Tibial nerve (tissue), 4 donors: ENCODE measurements at regions not wholly inside any gene's neighbourhood (a gene's known extent, or its start where the extent isn't known, plus 50 kb on each side); places are given as distances from the start of the nearest gene placed in this dataset.

Source experiments
- EP300 ChIP-seq, 2 donors: sonication (generic); formaldehyde crosslinking; IDR thresholded peaks; one replicate each; pipeline ENCODE4 v1.6.1; 2017; ENCODE audit warnings: antibody characterized with exemption in 2 of 2, mild to moderate bottlenecking in 1 of 2
- POLR2A ChIP-seq, 2 donors: fragments of 450-650 bp; IDR thresholded peaks; one replicate each; pipeline ENCODE4 v1.6.1; 2017; ENCODE audit warnings: antibody characterized with exemption in 2 of 2, mild to moderate bottlenecking in 2 of 2, moderate library complexity in 2 of 2
- TF ChIP-seq, protein P1 (sequence below), 5 experiments: fragments of 200-600 bp in 3 of 5; fragments of 450-650 bp in 2 of 5; sonication (generic) in 3 of 5; IDR thresholded peaks; one replicate each; pipeline ENCODE4 v1.5.1; 2016 to 2019; ENCODE audit warnings: antibody characterized with exemption in 5 of 5, mild to moderate bottlenecking in 3 of 5, moderate library complexity in 2 of 5

DNA sequence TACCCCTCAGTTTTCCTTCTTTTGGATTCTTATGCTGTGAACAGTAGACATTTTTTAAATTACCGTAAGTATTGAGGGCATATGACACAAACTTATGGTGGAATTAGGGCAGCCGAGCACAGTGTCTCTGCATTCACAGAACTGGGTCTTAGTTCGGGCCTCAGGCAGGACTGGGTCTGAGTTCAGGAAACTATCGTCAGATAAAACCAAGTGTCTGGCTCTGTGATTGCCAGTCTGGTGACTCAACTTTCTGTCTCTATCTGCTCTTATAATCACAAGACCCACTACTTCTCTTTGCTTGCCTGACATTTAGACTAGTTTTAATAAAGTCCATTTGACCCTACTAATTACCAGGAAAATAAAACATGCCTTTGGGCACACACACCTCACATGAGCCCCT, 146.2 kb downstream of the LMLN start:
- TF ChIP-seq, protein P1, sequence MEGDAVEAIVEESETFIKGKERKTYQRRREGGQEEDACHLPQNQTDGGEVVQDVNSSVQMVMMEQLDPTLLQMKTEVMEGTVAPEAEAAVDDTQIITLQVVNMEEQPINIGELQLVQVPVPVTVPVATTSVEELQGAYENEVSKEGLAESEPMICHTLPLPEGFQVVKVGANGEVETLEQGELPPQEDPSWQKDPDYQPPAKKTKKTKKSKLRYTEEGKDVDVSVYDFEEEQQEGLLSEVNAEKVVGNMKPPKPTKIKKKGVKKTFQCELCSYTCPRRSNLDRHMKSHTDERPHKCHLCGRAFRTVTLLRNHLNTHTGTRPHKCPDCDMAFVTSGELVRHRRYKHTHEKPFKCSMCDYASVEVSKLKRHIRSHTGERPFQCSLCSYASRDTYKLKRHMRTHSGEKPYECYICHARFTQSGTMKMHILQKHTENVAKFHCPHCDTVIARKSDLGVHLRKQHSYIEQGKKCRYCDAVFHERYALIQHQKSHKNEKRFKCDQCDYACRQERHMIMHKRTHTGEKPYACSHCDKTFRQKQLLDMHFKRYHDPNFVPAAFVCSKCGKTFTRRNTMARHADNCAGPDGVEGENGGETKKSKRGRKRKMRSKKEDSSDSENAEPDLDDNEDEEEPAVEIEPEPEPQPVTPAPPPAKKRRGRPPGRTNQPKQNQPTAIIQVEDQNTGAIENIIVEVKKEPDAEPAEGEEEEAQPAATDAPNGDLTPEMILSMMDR (IDR thresholded peaks at IDR 0.05): no peak
- TF ChIP-seq EP300 (IDR thresholded peaks at IDR 0.05) (no peak), POLR2A (IDR thresholded peaks at IDR 0.05) (no peak)
